ENCODE measurements at regions not wholly inside any gene's neighbourhood (a gene's known extent, or its start where the extent isn't known, plus 50 kb on each side); places are given as distances from the start of the nearest gene placed in this dataset.

- TF ChIP-seq DEAF1 (CRISPR knock-in tag; IDR thresholded peaks at IDR 0.05), result no peak
- no peak for TF ChIP-seq E4F1 (CRISPR knock-in tag; IDR thresholded peaks at IDR 0.05; ENCODE audit: borderline replicate concordance)
Measured at GRCh38 chr4:147222906-147223305, 258.0 kb upstream of the EDNRA start (continued).

- Histone ChIP-seq H3K79me2 (ENCODE audit: control insufficient read depth, insufficient read depth, low read length) (no peaks in the 10 kb centered on the region), H3K9me3 (replicated peaks; ENCODE audit: control insufficient read depth, insufficient read depth, low read depth, low read length) (no peaks in the 10 kb centered on the region), H3K27ac (ENCODE audit: extremely low read depth, low read depth, low read length) (no peak overlapping the region), H3K36me3 (ENCODE audit: control insufficient read depth, insufficient read depth, low read length) (no peaks in the 10 kb centered on the region), H3K9ac (ENCODE audit: insufficient read depth in 1 of 2, low read depth in 2 of 2, low read length in 2 of 2) (no peak overlapping the region), H3K27me3 (ENCODE audit: control insufficient read depth in 2 of 2, insufficient read depth in 2 of 2, low read length in 2 of 2) (no peaks in the 10 kb centered on the region), H3K4me1 (replicated peaks in 1 of 2; ENCODE audit: control insufficient read depth in 2 of 2, insufficient read depth in 2 of 2, low read length in 2 of 2) (no peaks in the 10 kb centered on the region), H3K9me1 (ENCODE audit: control insufficient read depth, insufficient read depth, low read length) (no peaks in the 10 kb centered on the region), H3K4me2 (ENCODE audit: insufficient read depth, low read length) (no peak overlapping the region), H4K20me1 (replicated peaks; ENCODE audit: control insufficient read depth, insufficient read depth, low read length) (no peaks in the 10 kb centered on the region), H2AFZ (ENCODE audit: low read depth, low read length) (no peak overlapping the region), H3K4me3 (no peak overlapping the region)
- intact Hi-C loops (cut with micrococcal nuclease) (no loop called here), in situ Hi-C loops (cut with MboI) (no loop called here)
- CTCF ChIA-PET (ENCODE audit: low intra/inter-chr PET ratio), result no interaction called here
- POLR2A ChIA-PET, result no interaction called here
- TF ChIP-seq HNRNPH1 (optimal IDR thresholded peaks at IDR 0.05; ENCODE audit: low read depth, low read length), result no peak
- TF ChIP-seq REST (IDR thresholded peaks at IDR 0.05; ENCODE audit: borderline replicate concordance), result no peak
- TF ChIP-seq REST (CRISPR knock-in tag; IDR thresholded peaks at IDR 0.05; ENCODE audit: low read depth), result no peak
- ATAC-seq (no peak), FAIRE-seq (no peak), DNase-seq (ENCODE audit: extremely low read depth in 1 of 4, low spot score in 3 of 4) (no peak)
- WGBS (ENCODE audit: insufficient coverage, low coverage, missing lambda C conversion rate), result 1% methylated on average over 5 of the region's 5 CpGs
- BruUV-seq (replicated peaks), result no TSS peak
Measured at GRCh38 chr4:147223576-147223975, 257.3 kb upstream of the EDNRA start.
